SU-DHL-6 (cell line): ENCODE measurements at regions not wholly inside any gene's neighbourhood (a gene's known extent, or its start where the extent isn't known, plus 50 kb on each side); places are given as distances from the start of the nearest gene placed in this dataset.

Source experiments
- H2AFZ ChIP-seq: fragments of 200-600 bp; sonication (generic); 2 replicates; pipeline ENCODE4 v1.6.1; 2014; ENCODE audit warnings: low read depth, mild to moderate bottlenecking, moderate library complexity, mixed read lengths, antibody characterized with exemption, low read length; ENCODE audit not compliant: severe bottlenecking
- H3F3A ChIP-seq: fragments of 200-600 bp; shearing (Covaris generic); 2 replicates; pipeline ENCODE4 v1.6.0; 2016; ENCODE audit warnings: antibody characterized with exemption, mild to moderate bottlenecking; ENCODE audit not compliant: insufficient read depth
- H3K27ac ChIP-seq: fragments of 200-600 bp; sonication (generic); 2 replicates; pipeline ENCODE4 v1.5.1; 2016; ENCODE audit warnings: low read depth, mild to moderate bottlenecking, low read length, moderate library complexity, mixed read lengths
- H3K27me3 ChIP-seq: fragments of 200-600 bp; sonication (generic), shearing (Covaris generic); 2 replicates; pipeline ENCODE4 v1.6.0; 2014; ENCODE audit warnings: mild to moderate bottlenecking, low read length
- H3K36me3 ChIP-seq: fragments of 200-600 bp; sonication (generic); 2 replicates; pipeline ENCODE4 v1.6.1; 2014; ENCODE audit warnings: mild to moderate bottlenecking, low read length, mixed read lengths
- H3K4me2 ChIP-seq: fragments of 300-600, 200-600 bp; shearing (Covaris generic), sonication (generic); 2 replicates; pipeline ENCODE4 v1.6.0; 2014; ENCODE audit warnings: low read length, low read depth, mild to moderate bottlenecking; ENCODE audit not compliant: poor library complexity, severe bottlenecking
- H3K4me3 ChIP-seq: fragments of 200-600 bp; sonication (generic); 2 replicates; pipeline ENCODE4 v1.5.1; 2014; ENCODE audit warnings: antibody characterized with exemption, low read length, mild to moderate bottlenecking, mixed read lengths; ENCODE audit not compliant: insufficient read depth, poor library complexity, severe bottlenecking
- H3K79me2 ChIP-seq: fragments of 200-600 bp; sonication (generic); 2 replicates; pipeline ENCODE4 v1.6.1; 2014; ENCODE audit warnings: mild to moderate bottlenecking, low read length, moderate library complexity; ENCODE audit not compliant: insufficient read depth
- H3K9ac ChIP-seq: fragments of 200-600 bp; sonication (generic); 2 replicates; pipeline ENCODE4 v1.7.0; 2014; ENCODE audit warnings: mild to moderate bottlenecking, low read length
- H3K9me2 ChIP-seq: fragments of 200-600 bp; sonication (generic); replicated peaks from 2 replicates; pipeline ENCODE4 v1.6.1; 2014; ENCODE audit warnings: low read length; ENCODE audit not compliant: insufficient read depth
- H3K9me3 ChIP-seq: fragments of 200-600 bp; sonication (generic); 2 replicates; pipeline ENCODE4 v1.6.1; 2014; ENCODE audit warnings: low read length, mixed read lengths; ENCODE audit not compliant: insufficient read depth
- H4K20me1 ChIP-seq: fragments of 200-600 bp; sonication (generic); 2 replicates; pipeline ENCODE4 v1.6.1; 2014; ENCODE audit warnings: low read depth, mild to moderate bottlenecking, antibody characterized with exemption, low read length, moderate library complexity, mixed read lengths
- EZH2phosphoT487 ChIP-seq: fragments of 200-600 bp; sonication (generic), shearing (Covaris generic); conservative IDR thresholded peaks from 2 replicates; pipeline ENCODE4 v1.6.1; 2018; ENCODE audit warnings: mild to moderate bottlenecking, antibody characterized with exemption, low read length, moderate library complexity, mixed read lengths
- TF ChIP-seq, protein P1 (sequence below): fragments of 200-600 bp; sonication (generic); IDR thresholded peaks from one replicate; pipeline ENCODE4 v1.5.1; 2017; ENCODE audit warnings: antibody characterized with exemption, mild to moderate bottlenecking, low read length, moderate library complexity; ENCODE audit not compliant: insufficient read depth, poor library complexity, severe bottlenecking

DNA sequence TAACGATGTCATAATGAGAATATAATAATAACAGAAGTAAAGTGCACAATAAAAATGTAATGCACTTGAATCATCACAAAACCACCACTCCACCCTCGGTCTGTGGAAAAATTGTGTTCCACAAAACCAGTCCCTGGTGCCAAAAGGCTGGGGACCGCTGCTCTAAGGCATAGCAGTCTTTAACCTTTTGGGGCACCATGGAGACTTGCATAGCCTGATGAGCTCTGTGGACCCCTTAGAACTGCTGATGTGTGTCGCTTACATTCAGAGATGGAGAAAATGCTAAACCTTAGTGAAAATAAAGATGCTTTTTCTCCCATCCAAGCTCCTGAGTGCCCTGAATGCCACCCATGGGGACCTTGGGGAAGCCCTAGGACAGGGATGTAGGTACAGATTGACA lies 87.6 kb upstream of the SEPTIN5 start:
- TF ChIP-seq, protein P1, sequence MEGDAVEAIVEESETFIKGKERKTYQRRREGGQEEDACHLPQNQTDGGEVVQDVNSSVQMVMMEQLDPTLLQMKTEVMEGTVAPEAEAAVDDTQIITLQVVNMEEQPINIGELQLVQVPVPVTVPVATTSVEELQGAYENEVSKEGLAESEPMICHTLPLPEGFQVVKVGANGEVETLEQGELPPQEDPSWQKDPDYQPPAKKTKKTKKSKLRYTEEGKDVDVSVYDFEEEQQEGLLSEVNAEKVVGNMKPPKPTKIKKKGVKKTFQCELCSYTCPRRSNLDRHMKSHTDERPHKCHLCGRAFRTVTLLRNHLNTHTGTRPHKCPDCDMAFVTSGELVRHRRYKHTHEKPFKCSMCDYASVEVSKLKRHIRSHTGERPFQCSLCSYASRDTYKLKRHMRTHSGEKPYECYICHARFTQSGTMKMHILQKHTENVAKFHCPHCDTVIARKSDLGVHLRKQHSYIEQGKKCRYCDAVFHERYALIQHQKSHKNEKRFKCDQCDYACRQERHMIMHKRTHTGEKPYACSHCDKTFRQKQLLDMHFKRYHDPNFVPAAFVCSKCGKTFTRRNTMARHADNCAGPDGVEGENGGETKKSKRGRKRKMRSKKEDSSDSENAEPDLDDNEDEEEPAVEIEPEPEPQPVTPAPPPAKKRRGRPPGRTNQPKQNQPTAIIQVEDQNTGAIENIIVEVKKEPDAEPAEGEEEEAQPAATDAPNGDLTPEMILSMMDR = no peak
- no peak for TF ChIP-seq EZH2phosphoT487
- Histone ChIP-seq H3K79me2 (no peaks in the 10 kb centered on the region), H3K4me2 (no peak overlapping the region), H3K27me3 (no peaks in the 10 kb centered on the region), H3K9me3 (no peaks in the 10 kb centered on the region), H4K20me1 (no peaks in the 10 kb centered on the region), H3K36me3 (no peaks in the 10 kb centered on the region), H3K9ac (no peak overlapping the region), H3F3A (no peaks in the 10 kb centered on the region), H3K9me2 (no peaks in the 10 kb centered on the region), H2AFZ (no peak overlapping the region), H3K4me3 (no peak overlapping the region), H3K27ac (no peak overlapping the region)

DNA sequence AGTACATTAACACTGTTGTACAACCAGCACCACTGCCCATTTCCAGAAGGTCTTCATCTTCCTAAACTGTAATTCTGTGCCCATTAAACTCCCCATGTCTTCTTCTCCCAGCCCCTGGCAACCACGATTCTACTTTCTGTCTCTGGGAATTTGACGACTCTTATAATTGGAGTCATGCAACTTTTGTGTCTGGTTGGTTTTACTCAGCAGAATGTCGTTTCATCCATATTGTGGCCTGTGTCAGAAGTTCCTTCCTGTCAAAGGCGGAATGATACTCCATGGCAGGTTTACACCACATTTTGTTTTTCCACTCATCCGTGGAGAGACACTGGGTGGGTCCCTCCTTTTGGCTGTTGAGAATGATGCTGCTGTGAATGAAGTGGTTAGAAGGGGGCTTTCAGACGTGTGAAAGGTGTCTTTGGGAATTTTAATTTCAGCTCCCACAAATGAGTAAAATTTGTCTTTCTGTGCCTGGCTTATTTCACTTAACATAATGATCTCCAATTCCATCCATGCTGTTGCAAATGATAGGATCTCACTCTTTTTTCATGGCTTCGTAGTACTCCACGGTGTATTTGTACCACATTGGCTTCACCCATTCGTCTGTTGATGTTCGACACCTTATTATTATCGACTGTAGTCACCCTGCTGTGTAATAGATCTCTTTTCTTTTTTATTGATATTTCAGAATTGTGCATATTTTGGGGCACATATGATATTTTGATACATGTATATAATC lies 86.1 kb upstream of the SEPTIN5 start:
- no peak overlapping the region for H2AFZ ChIP-seq
- H4K20me1 ChIP-seq = no peaks in the 10 kb centered on the region
- H3K9me3 ChIP-seq = no peaks in the 10 kb centered on the region
- H3K4me3 ChIP-seq = no peak overlapping the region
- no peaks in the 10 kb centered on the region for H3K36me3 ChIP-seq
- H3K4me2 ChIP-seq = no peak overlapping the region
- no peaks in the 10 kb centered on the region for H3K27me3 ChIP-seq
- no peak overlapping the region for H3K27ac ChIP-seq
- no peaks in the 10 kb centered on the region for H3K79me2 ChIP-seq
- TF ChIP-seq, protein P1 = no peak
- no peaks in the 10 kb centered on the region for H3F3A ChIP-seq
- no peaks in the 10 kb centered on the region for H3K9me2 ChIP-seq
- no peak overlapping the region for H3K9ac ChIP-seq

DNA sequence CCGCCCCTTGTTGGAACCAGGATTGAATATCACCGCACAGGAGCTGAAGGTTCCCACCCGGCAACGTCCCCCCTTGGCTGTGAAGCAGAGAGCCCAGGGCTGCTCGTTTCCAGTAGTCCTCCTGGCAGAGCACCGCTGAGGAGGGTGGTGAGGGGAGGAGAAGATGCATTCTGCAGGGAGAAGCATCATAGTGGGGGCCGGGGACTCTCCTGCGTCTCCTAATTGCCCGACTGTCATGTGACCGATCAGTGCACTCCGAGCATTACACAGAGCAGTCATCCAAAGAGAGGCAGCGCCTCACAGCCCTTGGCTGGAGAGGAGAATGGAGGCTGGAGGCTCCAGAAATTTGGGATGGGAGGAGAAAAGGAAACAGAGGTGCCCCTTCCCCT lies 85.0 kb upstream of the SEPTIN5 start:
- Histone ChIP-seq H3F3A (no peaks in the 10 kb centered on the region), H3K36me3 (no peaks in the 10 kb centered on the region), H4K20me1 (no peaks in the 10 kb centered on the region), H3K4me2 (no peak overlapping the region), H2AFZ (no peak overlapping the region), H3K9ac (no peak overlapping the region), H3K9me2 (no peaks in the 10 kb centered on the region), H3K79me2 (no peaks in the 10 kb centered on the region), H3K9me3 (no peaks in the 10 kb centered on the region), H3K27me3 (no peaks in the 10 kb centered on the region), H3K27ac (no peak overlapping the region), H3K4me3 (no peak overlapping the region)
- no peak for TF ChIP-seq EZH2phosphoT487
- TF ChIP-seq, protein P1 = no peak
